ENCODE measurements at regions not wholly inside any gene's neighbourhood (a gene's known extent, or its start where the extent isn't known, plus 50 kb on each side); places are given as distances from the start of the nearest gene placed in this dataset.

- Histone ChIP-seq H3K9me3 (ENCODE audit: insufficient read depth, low read length, severe bottlenecking) (no peaks in the 10 kb centered on the region), H3K79me2 (ENCODE audit: insufficient read depth, low read length) (no peaks in the 10 kb centered on the region), H3K9ac (ENCODE audit: low read depth, low read length) (no peak overlapping the region), H3K27me3 (ENCODE audit: insufficient read depth, low read length, poor library complexity) (no peaks in the 10 kb centered on the region), H4K20me1 (ENCODE audit: insufficient read depth, low read length) (no peaks in the 10 kb centered on the region), H3K4me1 (ENCODE audit: insufficient read depth, low read length) (no peaks in the 10 kb centered on the region), H3K36me3 (ENCODE audit: insufficient read depth, low read length) (no peaks in the 10 kb centered on the region), H3K4me2 (ENCODE audit: insufficient read depth, low read length) (no peak overlapping the region), H3K4me3 (ENCODE audit: low read depth in 1 of 2, low read length in 2 of 2) (no peak overlapping the region), H3K27ac (ENCODE audit: low read length) (no peak overlapping the region), H2AFZ (ENCODE audit: low read depth, low read length) (no peak overlapping the region)
- TF ChIP-seq, protein P1, sequence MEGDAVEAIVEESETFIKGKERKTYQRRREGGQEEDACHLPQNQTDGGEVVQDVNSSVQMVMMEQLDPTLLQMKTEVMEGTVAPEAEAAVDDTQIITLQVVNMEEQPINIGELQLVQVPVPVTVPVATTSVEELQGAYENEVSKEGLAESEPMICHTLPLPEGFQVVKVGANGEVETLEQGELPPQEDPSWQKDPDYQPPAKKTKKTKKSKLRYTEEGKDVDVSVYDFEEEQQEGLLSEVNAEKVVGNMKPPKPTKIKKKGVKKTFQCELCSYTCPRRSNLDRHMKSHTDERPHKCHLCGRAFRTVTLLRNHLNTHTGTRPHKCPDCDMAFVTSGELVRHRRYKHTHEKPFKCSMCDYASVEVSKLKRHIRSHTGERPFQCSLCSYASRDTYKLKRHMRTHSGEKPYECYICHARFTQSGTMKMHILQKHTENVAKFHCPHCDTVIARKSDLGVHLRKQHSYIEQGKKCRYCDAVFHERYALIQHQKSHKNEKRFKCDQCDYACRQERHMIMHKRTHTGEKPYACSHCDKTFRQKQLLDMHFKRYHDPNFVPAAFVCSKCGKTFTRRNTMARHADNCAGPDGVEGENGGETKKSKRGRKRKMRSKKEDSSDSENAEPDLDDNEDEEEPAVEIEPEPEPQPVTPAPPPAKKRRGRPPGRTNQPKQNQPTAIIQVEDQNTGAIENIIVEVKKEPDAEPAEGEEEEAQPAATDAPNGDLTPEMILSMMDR (IDR thresholded peaks at IDR 0.05; ENCODE audit: borderline replicate concordance, extremely low read depth, low read length, poor library complexity, severe bottlenecking) = no peak
- TF ChIP-seq EZH2 (IDR thresholded peaks at IDR 0.05; ENCODE audit: borderline replicate concordance, low read depth, low read length, severe bottlenecking) = no peak
- DNase-seq (no peak), ATAC-seq (ENCODE audit: insufficient read depth, low read depth) (no peak)
These were observed 108.6 kb upstream of the CCDC196 start for GRCh38 chr14:66377574-66377973.

GRCh38 chr14:66378712-66379505 lies 107.3 kb upstream of the CCDC196 start:
- DNase-seq (no peak), ATAC-seq (ENCODE audit: insufficient read depth, low read depth) (no peak)
- Histone ChIP-seq H3K4me3 (ENCODE audit: low read depth in 1 of 2, low read length in 2 of 2) (no peak overlapping the region), H4K20me1 (ENCODE audit: insufficient read depth, low read length) (no peaks in the 10 kb centered on the region), H3K9me3 (ENCODE audit: insufficient read depth, low read length, severe bottlenecking) (no peaks in the 10 kb centered on the region), H2AFZ (ENCODE audit: low read depth, low read length) (no peak overlapping the region), H3K4me1 (ENCODE audit: insufficient read depth, low read length) (no peaks in the 10 kb centered on the region), H3K4me2 (ENCODE audit: insufficient read depth, low read length) (no peak overlapping the region), H3K79me2 (ENCODE audit: insufficient read depth, low read length) (no peaks in the 10 kb centered on the region), H3K27ac (ENCODE audit: low read length) (no peak overlapping the region), H3K9ac (ENCODE audit: low read depth, low read length) (no peak overlapping the region), H3K36me3 (ENCODE audit: insufficient read depth, low read length) (no peaks in the 10 kb centered on the region), H3K27me3 (ENCODE audit: insufficient read depth, low read length, poor library complexity) (no peaks in the 10 kb centered on the region)
- TF ChIP-seq, protein P1 (IDR thresholded peaks at IDR 0.05; ENCODE audit: borderline replicate concordance, extremely low read depth, low read length, poor library complexity, severe bottlenecking) = no peak
- TF ChIP-seq EZH2 (IDR thresholded peaks at IDR 0.05; ENCODE audit: borderline replicate concordance, low read depth, low read length, severe bottlenecking) = no peak

DNA sequence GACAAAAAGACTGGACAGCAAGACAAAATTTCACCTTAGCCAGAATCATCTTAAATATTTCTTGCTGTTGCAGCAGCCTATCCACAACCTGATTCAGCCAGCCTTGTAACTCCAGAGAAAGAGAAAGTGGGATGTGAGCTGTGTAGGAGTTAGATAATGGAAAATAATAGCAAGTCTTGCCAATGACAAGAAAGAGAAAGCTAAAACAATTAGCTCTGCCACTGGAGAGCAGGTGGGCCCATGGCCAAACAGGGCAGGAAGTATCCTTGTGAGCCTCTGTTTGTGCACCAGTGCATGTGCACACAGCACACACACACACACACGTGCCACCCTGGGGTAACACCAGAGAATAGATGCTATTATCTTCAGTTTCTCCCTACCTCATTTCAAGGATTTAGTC lies 106.0 kb upstream of the CCDC196 start:
- Histone ChIP-seq H3K4me1 (ENCODE audit: insufficient read depth, low read length) (no peaks in the 10 kb centered on the region), H2AFZ (ENCODE audit: low read depth, low read length) (no peak overlapping the region), H4K20me1 (ENCODE audit: insufficient read depth, low read length) (no peaks in the 10 kb centered on the region), H3K4me2 (ENCODE audit: insufficient read depth, low read length) (no peak overlapping the region), H3K4me3 (ENCODE audit: low read depth in 1 of 2, low read length in 2 of 2) (no peak overlapping the region), H3K79me2 (ENCODE audit: insufficient read depth, low read length) (no peaks in the 10 kb centered on the region), H3K9ac (ENCODE audit: low read depth, low read length) (no peak overlapping the region), H3K27me3 (ENCODE audit: insufficient read depth, low read length, poor library complexity) (no peaks in the 10 kb centered on the region), H3K36me3 (ENCODE audit: insufficient read depth, low read length) (no peaks in the 10 kb centered on the region), H3K9me3 (ENCODE audit: insufficient read depth, low read length, severe bottlenecking) (no peaks in the 10 kb centered on the region), H3K27ac (ENCODE audit: low read length) (no peak overlapping the region)
- ATAC-seq (ENCODE audit: insufficient read depth, low read depth) (no peak), DNase-seq (no peak)
- no peak for TF ChIP-seq EZH2 (IDR thresholded peaks at IDR 0.05; ENCODE audit: borderline replicate concordance, low read depth, low read length, severe bottlenecking)
- TF ChIP-seq, protein P1 (IDR thresholded peaks at IDR 0.05; ENCODE audit: borderline replicate concordance, extremely low read depth, low read length, poor library complexity, severe bottlenecking) = no peak
